ENCODE measurements at regions not wholly inside any gene's neighbourhood (a gene's known extent, or its start where the extent isn't known, plus 50 kb on each side); places are given as distances from the start of the nearest gene placed in this dataset.

DNA sequence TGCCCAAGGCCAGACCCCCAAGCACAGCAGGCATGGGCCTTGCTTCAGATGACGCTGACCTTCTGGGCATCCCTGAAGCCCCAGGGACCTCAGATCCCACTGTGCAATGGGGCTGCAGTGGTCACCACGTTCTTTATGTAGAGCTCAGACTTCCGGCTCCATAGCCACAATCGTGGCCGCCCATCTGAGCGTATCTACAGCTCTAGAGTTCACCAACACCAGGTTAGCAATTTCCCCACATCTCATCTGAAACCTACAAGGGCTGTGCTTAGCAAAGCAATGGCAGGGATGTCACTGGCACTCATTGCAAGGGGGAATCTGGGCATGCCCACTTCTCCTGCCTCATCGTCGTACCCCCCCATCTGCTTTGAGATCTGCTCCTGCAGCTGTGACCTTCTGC, 384.4 kb upstream of the TSHZ3 start:
- TF ChIP-seq, protein P1, sequence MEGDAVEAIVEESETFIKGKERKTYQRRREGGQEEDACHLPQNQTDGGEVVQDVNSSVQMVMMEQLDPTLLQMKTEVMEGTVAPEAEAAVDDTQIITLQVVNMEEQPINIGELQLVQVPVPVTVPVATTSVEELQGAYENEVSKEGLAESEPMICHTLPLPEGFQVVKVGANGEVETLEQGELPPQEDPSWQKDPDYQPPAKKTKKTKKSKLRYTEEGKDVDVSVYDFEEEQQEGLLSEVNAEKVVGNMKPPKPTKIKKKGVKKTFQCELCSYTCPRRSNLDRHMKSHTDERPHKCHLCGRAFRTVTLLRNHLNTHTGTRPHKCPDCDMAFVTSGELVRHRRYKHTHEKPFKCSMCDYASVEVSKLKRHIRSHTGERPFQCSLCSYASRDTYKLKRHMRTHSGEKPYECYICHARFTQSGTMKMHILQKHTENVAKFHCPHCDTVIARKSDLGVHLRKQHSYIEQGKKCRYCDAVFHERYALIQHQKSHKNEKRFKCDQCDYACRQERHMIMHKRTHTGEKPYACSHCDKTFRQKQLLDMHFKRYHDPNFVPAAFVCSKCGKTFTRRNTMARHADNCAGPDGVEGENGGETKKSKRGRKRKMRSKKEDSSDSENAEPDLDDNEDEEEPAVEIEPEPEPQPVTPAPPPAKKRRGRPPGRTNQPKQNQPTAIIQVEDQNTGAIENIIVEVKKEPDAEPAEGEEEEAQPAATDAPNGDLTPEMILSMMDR (conservative IDR thresholded peaks at IDR 0.05; ENCODE audit: low read depth, low read length): no peak

DNA sequence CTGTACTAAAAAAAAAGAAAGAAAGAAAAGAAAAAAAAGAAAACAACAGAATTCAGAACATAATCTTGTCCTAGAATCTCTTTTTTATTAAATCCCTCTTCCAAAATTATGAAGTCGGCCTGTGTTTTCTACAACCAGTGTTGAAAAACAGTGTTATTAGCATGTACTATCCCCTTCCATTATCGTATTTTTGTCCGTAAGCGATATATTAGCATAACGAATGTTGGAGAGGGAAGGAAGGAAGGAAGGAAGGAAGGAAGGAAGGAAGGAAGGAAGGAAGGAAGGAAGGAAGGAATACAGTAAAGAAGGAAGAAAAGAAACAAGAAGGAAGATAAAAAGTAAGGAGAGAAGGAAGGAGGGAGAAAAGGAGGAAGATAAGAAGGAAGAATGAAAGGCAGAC, 393.0 kb upstream of the TSHZ3 start:
- no peak for DNase-seq (ENCODE audit: low read depth)
- no peak overlapping the region for H3K4me3 ChIP-seq (ENCODE audit: low read length)
- TF ChIP-seq, protein P1 (conservative IDR thresholded peaks at IDR 0.05; ENCODE audit: low read depth, low read length): no peak

More for the DNA sequence above, 384.4 kb upstream of the TSHZ3 start:
- DNase-seq (ENCODE audit: low read depth): no peak
- H3K4me3 ChIP-seq (ENCODE audit: low read length): no peak overlapping the region

DNA sequence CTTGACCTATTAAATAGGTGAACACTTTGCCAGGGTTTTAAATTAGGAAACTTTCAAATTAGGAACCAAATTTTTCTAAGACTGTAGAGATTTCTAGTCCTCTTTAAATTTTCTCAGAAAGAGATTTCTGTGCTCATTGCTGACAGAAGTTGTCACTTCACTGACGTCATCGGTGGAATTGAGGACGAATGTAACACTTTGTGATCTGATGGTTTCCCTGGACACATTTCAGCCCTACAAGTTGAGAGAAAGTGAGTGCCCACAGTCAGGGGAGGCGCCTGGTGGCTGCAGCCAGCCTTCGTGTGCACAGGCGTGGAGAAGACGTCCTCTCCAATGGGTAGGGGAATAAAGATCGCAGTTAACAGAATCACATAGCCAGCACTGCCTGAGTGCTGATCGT, 396.5 kb upstream of the TSHZ3 start:
- no peak overlapping the region for H3K4me3 ChIP-seq (ENCODE audit: low read length)
- DNase-seq (ENCODE audit: low read depth): no peak
- TF ChIP-seq, protein P1 (conservative IDR thresholded peaks at IDR 0.05; ENCODE audit: low read depth, low read length): no peak

DNA sequence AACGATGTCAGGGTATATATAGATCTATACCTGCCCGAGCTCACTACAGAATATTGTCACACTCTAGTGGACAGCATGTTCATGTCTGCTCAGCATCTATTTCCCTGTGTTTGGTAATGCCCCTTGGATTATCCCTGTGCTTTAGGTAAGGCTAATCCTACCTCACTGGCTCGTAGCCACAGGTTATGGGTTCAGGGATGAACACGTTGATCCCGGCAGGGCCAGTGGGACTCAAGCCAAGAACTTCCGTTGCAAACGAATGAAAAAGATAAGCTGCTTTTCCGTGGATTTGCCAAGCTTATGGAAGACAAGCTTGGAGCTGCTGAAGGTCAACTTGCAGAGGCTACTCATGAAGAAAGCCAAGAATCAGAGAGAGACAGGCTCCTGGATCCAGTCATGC, 400.0 kb upstream of the TSHZ3 start:
- H3K4me3 ChIP-seq (ENCODE audit: low read length): no peak overlapping the region
- TF ChIP-seq, protein P1 (conservative IDR thresholded peaks at IDR 0.05; ENCODE audit: low read depth, low read length): no peak
- no peak for DNase-seq (ENCODE audit: low read depth)

DNA sequence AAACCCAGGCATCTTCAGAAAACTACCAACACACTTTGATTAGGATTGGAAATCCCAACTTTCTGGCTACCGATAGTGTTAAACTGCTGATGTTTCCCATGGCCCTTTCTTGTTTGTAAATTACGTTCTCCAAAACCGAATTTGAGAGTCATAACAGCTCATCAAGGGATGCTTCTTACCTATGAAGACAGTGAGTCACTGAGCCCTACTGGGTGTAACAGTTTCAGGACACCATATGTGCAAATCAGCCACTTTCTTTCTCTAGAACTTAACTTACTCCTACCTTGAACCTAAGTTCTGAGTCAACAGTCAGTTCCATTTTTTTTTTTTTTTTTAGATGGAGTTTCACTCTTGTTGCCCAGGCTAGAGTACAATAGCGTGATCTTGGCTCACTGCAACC, 410.1 kb upstream of the TSHZ3 start:
- TF ChIP-seq, protein P1 (conservative IDR thresholded peaks at IDR 0.05; ENCODE audit: low read depth, low read length): no peak
- no peak for DNase-seq (ENCODE audit: low read depth)
- H3K4me3 ChIP-seq (ENCODE audit: low read length): no peak overlapping the region

DNA sequence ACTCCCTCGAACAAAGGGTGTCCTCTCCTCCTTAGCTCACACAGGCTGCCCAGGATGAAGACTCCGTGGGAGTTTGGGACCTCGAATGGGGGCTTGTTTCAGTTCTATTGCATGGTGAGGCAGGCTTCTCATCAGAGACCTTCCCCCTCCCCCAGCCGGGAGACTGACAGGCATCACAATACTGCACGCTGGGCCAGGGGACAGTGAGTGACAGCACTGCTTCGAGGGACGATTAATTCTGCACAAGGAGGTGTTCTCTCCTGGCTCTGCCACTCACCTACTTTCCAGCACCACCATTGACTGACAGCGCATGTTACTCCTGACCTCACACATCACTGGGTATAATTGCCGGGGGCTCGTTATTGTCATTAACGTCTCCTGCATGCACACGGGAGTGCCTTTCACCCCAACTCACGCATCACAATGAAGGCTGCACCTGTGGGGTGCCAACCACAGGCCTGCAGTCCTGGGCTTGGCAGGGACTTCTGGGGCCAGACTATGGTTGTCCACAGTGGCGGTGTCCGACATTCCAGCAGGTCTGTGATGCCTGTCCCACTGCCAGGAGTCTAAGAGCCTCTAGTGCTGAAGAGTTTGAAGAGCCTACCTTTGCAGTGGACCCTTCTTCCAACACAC, 412.2 kb upstream of the TSHZ3 start:
- no peak overlapping the region for H3K4me3 ChIP-seq (ENCODE audit: low read length)
- no peak for DNase-seq (ENCODE audit: low read depth)
- TF ChIP-seq, protein P1 (conservative IDR thresholded peaks at IDR 0.05; ENCODE audit: low read depth, low read length): no peak

DNA sequence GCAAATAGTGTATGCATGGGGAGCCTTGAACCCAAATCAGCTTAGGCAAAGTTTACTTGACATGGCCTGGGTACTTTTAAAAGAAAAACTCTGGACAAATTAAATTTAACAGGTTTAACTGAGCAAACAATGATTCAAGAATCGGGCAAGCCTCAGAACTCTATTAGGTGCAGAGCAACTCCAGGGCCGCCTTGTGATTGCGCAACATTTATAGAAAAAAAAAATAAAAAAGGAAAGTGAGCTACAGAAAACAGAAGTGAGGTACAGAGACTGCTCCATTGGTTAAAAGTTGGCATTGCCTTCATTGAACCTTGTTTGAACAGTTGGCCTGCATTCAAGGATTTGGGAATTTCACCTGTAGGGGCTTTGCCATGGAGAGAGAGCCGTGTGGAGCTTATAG, 421.0 kb upstream of the TSHZ3 start:
- TF ChIP-seq, protein P1 (conservative IDR thresholded peaks at IDR 0.05; ENCODE audit: low read depth, low read length): no peak
- no peak overlapping the region for H3K4me3 ChIP-seq (ENCODE audit: low read length)

More for the DNA sequence above, 421.0 kb upstream of the TSHZ3 start:
- no peak for DNase-seq (ENCODE audit: low read depth)
